H1 (cell line): ENCODE measurements at regions not wholly inside any gene's neighbourhood (a gene's known extent, or its start where the extent isn't known, plus 50 kb on each side); places are given as distances from the start of the nearest gene placed in this dataset.
A peak's percentile ranks its signal among the peaks of the same experiment; 100 is the strongest.

Experiments
- CHD2 ChIP-seq: IDR thresholded peaks from 2 replicates; pipeline ENCODE4 v1.6.1; 2012; ENCODE audit warnings: low read length, improper control_type of control experiment
- CTCF ChIP-seq, 3 experiments: IDR thresholded peaks; 1 replicate in 2 of 3; 2 replicates in 1 of 3; pipeline versions ENCODE4 v1.5.1 to v1.6.1; 2011; ENCODE audit warnings: low read length in 3 of 3, mild to moderate bottlenecking in 3 of 3, inconsistent platforms in 2 of 3, low read depth in 1 of 3, moderate library complexity in 1 of 3; ENCODE audit not compliant: insufficient read depth in 1 of 3; ENCODE audit errors: control extremely low read depth in 1 of 3
- EGR1 ChIP-seq: IDR thresholded peaks from 2 replicates; pipeline ENCODE4 v1.6.1; 2011; ENCODE audit warnings: low read depth, low read length, borderline replicate concordance
- EZH2 ChIP-seq: fragments of 200-600 bp; sonication (generic); IDR thresholded peaks from 2 replicates; pipeline ENCODE4 v1.7.1; 2012; ENCODE audit warnings: low read depth, mild to moderate bottlenecking, moderate library complexity, low read length, inconsistent platforms; ENCODE audit not compliant: severe bottlenecking
- FOSL1 ChIP-seq: IDR thresholded peaks from 2 replicates; pipeline ENCODE4 v1.6.1; 2011; ENCODE audit warnings: mild to moderate bottlenecking, low read depth, low read length, moderate library complexity; ENCODE audit not compliant: insufficient read depth
- HDAC6 ChIP-seq: IDR thresholded peaks from one replicate; pipeline ENCODE4 v1.7.1; 2012; ENCODE audit warnings: low read depth, mild to moderate bottlenecking, inconsistent platforms, low read length, moderate library complexity
- POLR2A ChIP-seq, 2 experiments: IDR thresholded peaks; 1 replicate in 1 of 2; 2 replicates in 1 of 2; pipeline ENCODE4 v1.6.1; 2011; ENCODE audit warnings: low read depth in 2 of 2, low read length in 2 of 2, mild to moderate bottlenecking in 2 of 2; ENCODE audit errors: control extremely low read depth in 1 of 2
- RFX5 ChIP-seq: IDR thresholded peaks from 2 replicates; pipeline ENCODE4 v1.6.1; 2011; ENCODE audit warnings: low read depth, low read length, improper control_type of control experiment, borderline replicate concordance
- TAF1 ChIP-seq: IDR thresholded peaks from 2 replicates; pipeline ENCODE4 v1.6.1; 2011; ENCODE audit warnings: mild to moderate bottlenecking, low read depth, low read length

- TF ChIP-seq CHD2 (no peak), CTCF (IDR thresholded peaks at IDR 0.05; ENCODE audit: control extremely low read depth in 1 of 3, insufficient read depth in 1 of 3, low read depth in 1 of 3, low read length in 3 of 3) (peak; percentile 2 to 66 (median 42)), RFX5 (no peak), FOSL1 (no peak), POLR2A (IDR thresholded peaks at IDR 0.05; ENCODE audit: control extremely low read depth in 1 of 2, low read depth in 2 of 2, low read length in 2 of 2) (no peak), EGR1 (no peak), HDAC6 (no peak), EZH2 (no peak), TAF1 (no peak)
Measured at GRCh38 chr14:81868172-81868571, 334.5 kb upstream of the SEL1L start.
